PFSK-1 (cell line): ENCODE measurements at regions not wholly inside any gene's neighbourhood (a gene's known extent, or its start where the extent isn't known, plus 50 kb on each side); places are given as distances from the start of the nearest gene placed in this dataset.

ENCODE experiments used
- FOXP2 ChIP-seq: optimal IDR thresholded peaks from 2 replicates; pipeline ENCODE3; 2011; ENCODE audit warnings: borderline replicate concordance, control low read depth, inconsistent platforms; ENCODE audit not compliant: insufficient read depth; ENCODE audit errors: extremely low read length, extremely low read depth
- POLR2AphosphoS5 ChIP-seq: IDR thresholded peaks from 2 replicates; pipeline ENCODE4 v1.6.1; 2012; ENCODE audit warnings: low read depth, mild to moderate bottlenecking, control low read depth, low read length, moderate library complexity
- SIN3A ChIP-seq: IDR thresholded peaks from 2 replicates; pipeline ENCODE4 v1.6.1; 2012; ENCODE audit warnings: mild to moderate bottlenecking, low read length, moderate library complexity, borderline replicate concordance; ENCODE audit not compliant: insufficient read depth
- TF ChIP-seq, protein P1 (sequence below), 2 experiments: IDR thresholded peaks; 2 replicates each; pipeline versions ENCODE4 v1.6.1 to v1.8.0; 2011 to 2012; ENCODE audit warnings: low read depth in 2 of 2, low read length in 2 of 2, control low read depth in 1 of 2, inconsistent platforms in 1 of 2, mild to moderate bottlenecking in 1 of 2, moderate library complexity in 1 of 2; ENCODE audit not compliant: insufficient read depth in 1 of 2

DNA sequence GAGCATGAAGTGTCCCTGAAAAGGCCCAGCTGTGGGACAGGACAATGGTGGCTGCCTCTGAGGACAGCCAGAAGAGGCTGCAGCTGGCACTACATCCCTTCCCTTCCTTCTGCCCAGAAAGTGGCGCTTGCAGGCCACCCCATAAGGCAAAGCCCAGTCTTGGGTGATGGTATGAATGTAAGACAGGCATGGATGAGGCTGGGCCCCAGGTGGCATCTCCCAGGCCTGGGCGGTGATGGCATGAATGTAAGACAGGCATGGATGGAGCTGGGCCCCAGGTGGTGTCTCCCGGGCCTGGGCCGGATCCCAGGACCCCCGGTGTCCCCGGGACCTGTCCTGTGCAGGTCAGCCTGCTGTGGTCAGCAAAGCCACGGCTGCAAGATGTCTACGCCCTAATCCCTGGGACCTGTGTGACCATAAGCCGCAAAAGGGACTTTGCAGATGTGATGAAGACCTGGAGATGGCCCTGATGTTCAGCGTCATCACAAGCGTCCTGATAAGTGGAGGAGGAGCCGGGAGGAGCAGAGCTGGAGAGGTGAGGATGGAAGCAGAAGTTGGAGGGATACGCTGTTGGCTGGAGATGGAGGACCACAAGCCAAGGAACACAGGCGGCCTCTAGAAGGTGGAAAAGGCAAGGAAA lies 181.1 kb downstream of the CTTN start:
- TF ChIP-seq, protein P1, sequence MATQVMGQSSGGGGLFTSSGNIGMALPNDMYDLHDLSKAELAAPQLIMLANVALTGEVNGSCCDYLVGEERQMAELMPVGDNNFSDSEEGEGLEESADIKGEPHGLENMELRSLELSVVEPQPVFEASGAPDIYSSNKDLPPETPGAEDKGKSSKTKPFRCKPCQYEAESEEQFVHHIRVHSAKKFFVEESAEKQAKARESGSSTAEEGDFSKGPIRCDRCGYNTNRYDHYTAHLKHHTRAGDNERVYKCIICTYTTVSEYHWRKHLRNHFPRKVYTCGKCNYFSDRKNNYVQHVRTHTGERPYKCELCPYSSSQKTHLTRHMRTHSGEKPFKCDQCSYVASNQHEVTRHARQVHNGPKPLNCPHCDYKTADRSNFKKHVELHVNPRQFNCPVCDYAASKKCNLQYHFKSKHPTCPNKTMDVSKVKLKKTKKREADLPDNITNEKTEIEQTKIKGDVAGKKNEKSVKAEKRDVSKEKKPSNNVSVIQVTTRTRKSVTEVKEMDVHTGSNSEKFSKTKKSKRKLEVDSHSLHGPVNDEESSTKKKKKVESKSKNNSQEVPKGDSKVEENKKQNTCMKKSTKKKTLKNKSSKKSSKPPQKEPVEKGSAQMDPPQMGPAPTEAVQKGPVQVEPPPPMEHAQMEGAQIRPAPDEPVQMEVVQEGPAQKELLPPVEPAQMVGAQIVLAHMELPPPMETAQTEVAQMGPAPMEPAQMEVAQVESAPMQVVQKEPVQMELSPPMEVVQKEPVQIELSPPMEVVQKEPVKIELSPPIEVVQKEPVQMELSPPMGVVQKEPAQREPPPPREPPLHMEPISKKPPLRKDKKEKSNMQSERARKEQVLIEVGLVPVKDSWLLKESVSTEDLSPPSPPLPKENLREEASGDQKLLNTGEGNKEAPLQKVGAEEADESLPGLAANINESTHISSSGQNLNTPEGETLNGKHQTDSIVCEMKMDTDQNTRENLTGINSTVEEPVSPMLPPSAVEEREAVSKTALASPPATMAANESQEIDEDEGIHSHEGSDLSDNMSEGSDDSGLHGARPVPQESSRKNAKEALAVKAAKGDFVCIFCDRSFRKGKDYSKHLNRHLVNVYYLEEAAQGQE (IDR thresholded peaks at IDR 0.05; ENCODE audit: insufficient read depth in 1 of 2, low read depth in 2 of 2, low read length in 2 of 2) = no peak
- TF ChIP-seq FOXP2 (no peak), POLR2AphosphoS5 (no peak), SIN3A (no peak)
